Lower lobe of right lung (tissue), 2 donors: ENCODE measurements at regions not wholly inside any gene's neighbourhood (a gene's known extent, or its start where the extent isn't known, plus 50 kb on each side); places are given as distances from the start of the nearest gene placed in this dataset.

Experiments used
- ATAC-seq, 2 donors: fragments of 200-7000 bp; cut with Tn5 transposase; one replicate each; pipeline ENCODE4 v1.9.1; 2020 to 2022; ENCODE audit warnings: mild to moderate bottlenecking in 2 of 2, moderate library complexity in 2 of 2
- DNase-seq: peaks from one replicate; pipeline ENCODE4 v3.0.0-alpha.2; 2020
- H3K27ac ChIP-seq: fragments of 200-600 bp; one replicate; pipeline ENCODE4 v1.8.0; 2022
- H3K27me3 ChIP-seq: fragments of 200-600 bp; one replicate; pipeline ENCODE4 v1.8.0; 2022; ENCODE audit warnings: low read depth
- H3K36me3 ChIP-seq: fragments of 200-600 bp; one replicate; pipeline ENCODE4 v1.8.0; 2022; ENCODE audit warnings: mild to moderate bottlenecking
- H3K4me1 ChIP-seq: fragments of 200-600 bp; one replicate; pipeline ENCODE4 v1.8.0; 2022
- H3K4me3 ChIP-seq: fragments of 200-600 bp; one replicate; pipeline ENCODE4 v1.8.0; 2022; ENCODE audit warnings: mild to moderate bottlenecking
- H3K9me3 ChIP-seq: fragments of 200-600 bp; one replicate; pipeline ENCODE4 v1.8.0; 2022
- CTCF ChIP-seq: fragments of 200-600 bp; IDR thresholded peaks from one replicate; pipeline ENCODE4 v1.8.0; 2022; ENCODE audit warnings: antibody characterized with exemption, mild to moderate bottlenecking
- intact Hi-C: fragments of 100-400 bp; cut with DNase I; formaldehyde crosslinking; loops from one replicate; pipeline ENCODE4 v1.11.0; 2022
- donor health status: DM: no; HTN: yes; CAD: no; lungs with severe emphysema.

GRCh38 chr11:28464252-28464867, 356.2 kb downstream of the METTL15 start:
- Histone ChIP-seq H3K36me3 (no peaks in the 10 kb centered on the region), H3K27me3 (no peaks in the 10 kb centered on the region), H3K27ac (no peak overlapping the region), H3K4me3 (no peak overlapping the region), H3K9me3 (no peaks in the 10 kb centered on the region), H3K4me1 (no peaks in the 10 kb centered on the region)
- intact Hi-C loops: no loop called here
- DNase-seq: no peak
- ATAC-seq: no peak
- TF ChIP-seq CTCF: no peak

GRCh38 chr11:28463826-28464225, 355.6 kb downstream of the METTL15 start:
- no peak overlapping the region for H3K27ac ChIP-seq
- no peaks in the 10 kb centered on the region for H3K36me3 ChIP-seq
- H3K9me3 ChIP-seq: peaks cover 2% of the 10 kb centered on the region
- intact Hi-C loops: no loop called here
- no peaks in the 10 kb centered on the region for H3K27me3 ChIP-seq
- no peaks in the 10 kb centered on the region for H3K4me1 ChIP-seq
- DNase-seq: no peak
- TF ChIP-seq CTCF: no peak
- no peak overlapping the region for H3K4me3 ChIP-seq
- no peak for ATAC-seq

GRCh38 chr11:28461846-28462245, 353.7 kb downstream of the METTL15 start:
- intact Hi-C loops: no loop called here
- DNase-seq (no peak), ATAC-seq (no peak)
- no peak overlapping the region for H3K4me3 ChIP-seq
- no peaks in the 10 kb centered on the region for H3K36me3 ChIP-seq
- no peaks in the 10 kb centered on the region for H3K27me3 ChIP-seq
- H3K27ac ChIP-seq: no peak overlapping the region
- H3K9me3 ChIP-seq: peaks cover 4% of the 10 kb centered on the region
- H3K4me1 ChIP-seq: no peaks in the 10 kb centered on the region
- no peak for TF ChIP-seq CTCF

- Histone ChIP-seq H3K4me1 (no peaks in the 10 kb centered on the region), H3K27ac (no peak overlapping the region), H3K27me3 (no peaks in the 10 kb centered on the region), H3K36me3 (no peaks in the 10 kb centered on the region), H3K4me3 (no peak overlapping the region), H3K9me3 (peaks cover 4% of the 10 kb centered on the region)
- no peak for DNase-seq
- TF ChIP-seq CTCF: no peak
- ATAC-seq: no peak
- intact Hi-C loops: no loop called here
These were observed 353.1 kb downstream of the METTL15 start for GRCh38 chr11:28461338-28461737.

GRCh38 chr11:28460348-28460747, 352.2 kb downstream of the METTL15 start:
- H3K4me1 ChIP-seq: no peaks in the 10 kb centered on the region
- intact Hi-C loops: no loop called here
- no peak overlapping the region for H3K4me3 ChIP-seq
- no peaks in the 10 kb centered on the region for H3K27me3 ChIP-seq
- DNase-seq: no peak
- ATAC-seq: no peak
- peaks cover 4% of the 10 kb centered on the region for H3K9me3 ChIP-seq
- H3K27ac ChIP-seq: no peak overlapping the region
- no peaks in the 10 kb centered on the region for H3K36me3 ChIP-seq
- no peak for TF ChIP-seq CTCF

- peaks cover 4% of the 10 kb centered on the region for H3K9me3 ChIP-seq
- intact Hi-C loops: no loop called here
- no peak overlapping the region for H3K27ac ChIP-seq
- DNase-seq (no peak), ATAC-seq (no peak)
- H3K36me3 ChIP-seq: no peaks in the 10 kb centered on the region
- H3K4me1 ChIP-seq: no peaks in the 10 kb centered on the region
- no peak overlapping the region for H3K4me3 ChIP-seq
- no peaks in the 10 kb centered on the region for H3K27me3 ChIP-seq
- TF ChIP-seq CTCF: no peak
These were observed 351.7 kb downstream of the METTL15 start for GRCh38 chr11:28459912-28460311.
